ENCODE measurements at regions not wholly inside any gene's neighbourhood (a gene's known extent, or its start where the extent isn't known, plus 50 kb on each side); places are given as distances from the start of the nearest gene placed in this dataset.

GRCh38 chr6:49051281-49051680 is 411.8 kb downstream of the MMUT start (continued):
- TF ChIP-seq CTCF (IDR thresholded peaks at IDR 0.05 in 2 of 3, conservative IDR thresholded peaks at IDR 0.05 in 1 of 3; ENCODE audit: borderline replicate concordance in 1 of 3, insufficient read depth in 1 of 3, low read depth in 2 of 3, low read length in 2 of 3) = no peak
- TF ChIP-seq REST (IDR thresholded peaks at IDR 0.05; ENCODE audit: low read depth) = no peak
- no peak for TF ChIP-seq MAX (IDR thresholded peaks at IDR 0.05)

DNA sequence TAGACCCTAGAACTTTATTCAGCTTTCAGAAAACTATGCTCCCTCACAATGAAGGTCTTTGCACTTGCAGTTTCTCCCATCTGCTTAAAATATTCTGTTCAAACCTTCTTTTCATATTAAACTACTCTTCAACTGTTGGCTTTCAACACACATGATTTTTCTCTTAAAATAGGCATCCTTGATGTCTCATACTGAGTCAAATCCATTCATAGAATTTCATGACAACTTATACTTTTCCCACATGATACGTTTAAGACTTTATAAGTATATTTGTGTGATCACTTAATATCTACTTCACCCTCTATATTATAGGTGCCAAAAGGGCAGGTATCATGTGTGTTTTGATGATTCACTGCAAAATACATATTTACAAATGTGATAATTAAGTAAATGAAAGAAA is 412.5 kb downstream of the MMUT start:
- Histone ChIP-seq H3K4me3 (replicated peaks in 1 of 2; ENCODE audit: low read depth in 1 of 2, low read length in 2 of 2) (no peak overlapping the region), H3K9me3 (ENCODE audit: control insufficient read depth in 1 of 2, insufficient read depth in 1 of 2, low read depth in 1 of 2, low read length in 2 of 2) (no peaks in the 10 kb centered on the region), H3K9me2 (ENCODE audit: insufficient read depth) (no peaks in the 10 kb centered on the region), H4K20me1 (ENCODE audit: insufficient read depth) (no peaks in the 10 kb centered on the region), H2AFZ (ENCODE audit: low read depth, low read length, poor library complexity, severe bottlenecking) (no peak overlapping the region), H3K4me1 (ENCODE audit: control insufficient read depth in 1 of 2, insufficient read depth in 2 of 2, low read length in 2 of 2) (no peaks in the 10 kb centered on the region), H3K27me3 (ENCODE audit: insufficient read depth, low read length) (no peaks in the 10 kb centered on the region), H3K27ac (ENCODE audit: low read depth, low read length) (no peak overlapping the region), H3K4me2 (ENCODE audit: low read length) (no peak overlapping the region), H3K9ac (ENCODE audit: low read length) (no peak overlapping the region), H3K36me3 (ENCODE audit: control insufficient read depth in 1 of 2, insufficient read depth in 2 of 2, low read length in 2 of 2) (no peaks in the 10 kb centered on the region), H3K79me2 (ENCODE audit: insufficient read depth, low read length) (no peaks in the 10 kb centered on the region)
- BruUV-seq (replicated peaks) = no TSS peak
- POLR2A ChIA-PET = no interaction called here
- RAD21 ChIA-PET (ENCODE audit: low non-redundant PET in 1 of 2, low total read pairs in 2 of 2, uncharacterized antibody in 2 of 2, unreplicated experiment in 2 of 2) = no interaction called here
- TF ChIP-seq ZNF274 (IDR thresholded peaks at IDR 0.05; ENCODE audit: low read depth, low read length) (no peak), CEBPB (IDR thresholded peaks at IDR 0.05; ENCODE audit: low read depth) (no peak), RAD21 (IDR thresholded peaks at IDR 0.05; ENCODE audit: low read depth) (no peak), JUND (IDR thresholded peaks at IDR 0.05) (no peak), ZFX (IDR thresholded peaks at IDR 0.05) (no peak), POLR2A (IDR thresholded peaks at IDR 0.05; ENCODE audit: borderline replicate concordance, extremely low read depth, insufficient read depth, insufficient read length) (no peak), EZH2phosphoT487 (IDR thresholded peaks at IDR 0.05; ENCODE audit: borderline replicate concordance) (no peak), POLR2AphosphoS5 (IDR thresholded peaks at IDR 0.05; ENCODE audit: low read depth, low read length) (no peak), ATF3 (IDR thresholded peaks at IDR 0.05) (no peak)
- DNase-seq (ENCODE audit: low read depth, low spot score) (no peak), ATAC-seq (no peak)
- intact Hi-C loops (cut with micrococcal nuclease) = no loop called here
- CTCF ChIA-PET = no interaction called here
